ENCODE measurements at regions not wholly inside any gene's neighbourhood (a gene's known extent, or its start where the extent isn't known, plus 50 kb on each side); places are given as distances from the start of the nearest gene placed in this dataset.

DNA sequence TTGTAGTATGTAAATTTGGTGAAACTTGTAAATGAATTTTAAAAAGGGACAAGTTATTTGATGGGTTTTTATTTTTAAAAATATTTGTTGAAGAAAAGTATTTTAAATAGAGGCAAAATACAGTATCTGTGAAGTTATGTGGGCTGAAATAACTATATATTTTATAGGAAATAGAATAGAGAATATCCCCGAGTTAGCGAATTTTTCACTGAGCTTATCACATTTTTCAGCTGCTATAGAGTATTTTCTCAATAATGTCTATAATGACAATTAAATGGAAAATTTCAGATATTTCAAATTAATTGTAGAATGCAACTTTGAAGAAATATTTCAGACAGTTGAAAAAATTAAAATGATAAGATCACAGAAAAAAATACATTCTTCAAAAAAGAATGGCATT is 166.4 kb upstream of the TP63 start:
- H3K27ac ChIP-seq: no peak overlapping the region
- no peak for TF ChIP-seq ZFX (IDR thresholded peaks at IDR 0.05)
- TF ChIP-seq, protein P1, sequence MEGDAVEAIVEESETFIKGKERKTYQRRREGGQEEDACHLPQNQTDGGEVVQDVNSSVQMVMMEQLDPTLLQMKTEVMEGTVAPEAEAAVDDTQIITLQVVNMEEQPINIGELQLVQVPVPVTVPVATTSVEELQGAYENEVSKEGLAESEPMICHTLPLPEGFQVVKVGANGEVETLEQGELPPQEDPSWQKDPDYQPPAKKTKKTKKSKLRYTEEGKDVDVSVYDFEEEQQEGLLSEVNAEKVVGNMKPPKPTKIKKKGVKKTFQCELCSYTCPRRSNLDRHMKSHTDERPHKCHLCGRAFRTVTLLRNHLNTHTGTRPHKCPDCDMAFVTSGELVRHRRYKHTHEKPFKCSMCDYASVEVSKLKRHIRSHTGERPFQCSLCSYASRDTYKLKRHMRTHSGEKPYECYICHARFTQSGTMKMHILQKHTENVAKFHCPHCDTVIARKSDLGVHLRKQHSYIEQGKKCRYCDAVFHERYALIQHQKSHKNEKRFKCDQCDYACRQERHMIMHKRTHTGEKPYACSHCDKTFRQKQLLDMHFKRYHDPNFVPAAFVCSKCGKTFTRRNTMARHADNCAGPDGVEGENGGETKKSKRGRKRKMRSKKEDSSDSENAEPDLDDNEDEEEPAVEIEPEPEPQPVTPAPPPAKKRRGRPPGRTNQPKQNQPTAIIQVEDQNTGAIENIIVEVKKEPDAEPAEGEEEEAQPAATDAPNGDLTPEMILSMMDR (conservative IDR thresholded peaks at IDR 0.05): no peak

DNA sequence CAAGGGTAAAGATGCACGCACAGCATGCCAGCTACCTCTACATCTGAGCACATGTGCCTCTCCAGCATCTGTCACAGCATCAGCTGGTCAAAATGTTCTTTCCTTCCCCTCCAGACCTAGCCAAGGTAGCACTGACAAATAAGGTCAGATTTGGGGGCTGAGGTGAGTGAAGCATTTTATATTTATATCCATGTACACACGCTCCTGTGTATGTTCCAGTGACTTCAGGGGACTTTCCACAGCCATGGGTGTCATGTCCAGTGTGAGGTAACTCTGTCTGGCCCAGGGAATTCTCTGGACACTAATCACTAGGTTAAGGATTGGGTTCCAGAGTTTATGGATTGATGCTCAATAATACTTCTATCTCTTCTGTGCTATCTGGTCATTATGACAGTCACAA is 165.2 kb upstream of the TP63 start:
- no peak overlapping the region for H3K27ac ChIP-seq
- TF ChIP-seq, protein P1 (conservative IDR thresholded peaks at IDR 0.05): no peak; the same call in 1 of the 2 replicates
- no peak for TF ChIP-seq ZFX (IDR thresholded peaks at IDR 0.05)

DNA sequence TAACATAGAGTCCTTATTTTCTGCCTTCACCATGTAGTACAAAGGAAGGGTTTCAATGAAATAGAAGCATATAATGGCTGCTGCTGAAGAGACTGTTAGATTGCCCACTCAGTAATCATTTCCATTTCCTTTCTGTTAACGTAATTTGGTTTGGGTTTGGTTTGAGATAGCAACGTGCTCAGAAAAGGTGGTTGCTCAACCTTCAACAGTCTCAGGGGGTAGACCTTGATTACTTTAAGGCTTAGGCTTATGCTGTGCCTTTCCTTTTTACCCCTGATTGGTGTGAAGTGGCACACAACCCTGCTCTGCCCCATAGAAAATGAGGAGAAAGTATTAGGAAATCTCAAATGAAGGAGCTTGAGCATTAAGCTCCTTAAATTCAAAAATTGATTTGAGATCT is 163.7 kb upstream of the TP63 start:
- TF ChIP-seq, protein P1 (conservative IDR thresholded peaks at IDR 0.05): no peak
- TF ChIP-seq ZFX (IDR thresholded peaks at IDR 0.05): no peak

DNA sequence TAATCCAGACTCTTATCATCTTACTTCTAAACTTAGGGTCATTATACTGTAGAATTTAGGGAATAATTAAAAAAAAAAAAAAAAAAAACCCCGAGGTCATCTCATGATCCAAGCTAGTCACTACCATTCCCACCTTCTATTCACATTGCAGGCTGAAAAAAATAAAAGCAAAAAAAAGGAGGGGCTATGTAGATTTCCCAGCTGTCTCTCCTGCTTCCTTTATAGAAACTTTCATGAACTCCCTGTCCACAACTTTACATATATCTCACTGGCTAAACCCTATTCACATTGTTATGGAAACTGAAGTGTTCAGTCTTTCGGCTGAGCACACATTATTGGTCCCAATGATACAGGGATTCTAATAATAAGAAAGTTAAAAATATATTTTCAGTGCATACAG is 156.2 kb upstream of the TP63 start:
- no peak overlapping the region for H3K27ac ChIP-seq
- TF ChIP-seq, protein P1 (conservative IDR thresholded peaks at IDR 0.05): no peak
- no peak for TF ChIP-seq ZFX (IDR thresholded peaks at IDR 0.05)

More for the DNA sequence above, 163.7 kb upstream of the TP63 start:
- no peak overlapping the region for H3K27ac ChIP-seq

DNA sequence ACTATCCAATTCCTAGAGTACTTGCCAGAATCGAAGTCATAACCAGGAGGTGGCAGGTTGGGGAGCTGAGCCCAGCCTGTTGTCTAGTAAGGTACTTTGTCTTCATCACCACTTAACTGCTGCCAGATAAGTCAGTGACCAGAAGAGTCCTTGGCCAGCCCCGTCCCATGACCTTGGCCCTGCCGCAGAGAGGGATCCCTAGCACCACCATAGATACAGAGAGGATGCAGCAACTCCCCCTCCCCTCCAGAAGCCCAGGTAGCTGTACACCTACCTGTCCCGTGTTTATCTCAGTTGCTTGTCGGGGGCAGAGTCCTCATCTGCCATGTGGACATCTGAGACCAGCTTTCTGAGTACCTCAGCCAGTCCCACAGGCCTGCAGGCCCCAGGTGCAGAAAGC is 153.6 kb upstream of the TP63 start:
- no peak overlapping the region for H3K27ac ChIP-seq
- TF ChIP-seq, protein P1 (conservative IDR thresholded peaks at IDR 0.05): no peak
- no peak for TF ChIP-seq ZFX (IDR thresholded peaks at IDR 0.05)

DNA sequence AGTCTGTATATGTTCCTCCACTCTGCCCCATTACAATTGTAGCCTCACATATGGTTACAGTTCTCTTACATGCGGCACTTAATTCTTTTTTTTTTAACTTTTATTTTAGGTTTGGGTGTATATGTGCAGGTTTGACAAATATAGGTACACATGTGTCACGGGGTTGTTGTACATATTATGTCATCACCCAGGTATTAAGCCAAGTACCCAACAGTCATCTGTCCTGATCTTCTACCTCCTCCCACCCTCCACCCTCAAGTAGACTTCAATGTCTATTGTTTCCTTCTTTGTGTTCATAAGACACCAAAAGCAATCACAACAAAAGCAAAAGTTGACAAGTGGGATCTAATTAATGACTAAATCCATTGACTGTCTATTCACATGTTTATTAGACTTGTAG is 144.6 kb upstream of the TP63 start:
- H3K27ac ChIP-seq: no peak overlapping the region
- TF ChIP-seq, protein P1 (conservative IDR thresholded peaks at IDR 0.05): no peak
- TF ChIP-seq ZFX (IDR thresholded peaks at IDR 0.05): no peak

DNA sequence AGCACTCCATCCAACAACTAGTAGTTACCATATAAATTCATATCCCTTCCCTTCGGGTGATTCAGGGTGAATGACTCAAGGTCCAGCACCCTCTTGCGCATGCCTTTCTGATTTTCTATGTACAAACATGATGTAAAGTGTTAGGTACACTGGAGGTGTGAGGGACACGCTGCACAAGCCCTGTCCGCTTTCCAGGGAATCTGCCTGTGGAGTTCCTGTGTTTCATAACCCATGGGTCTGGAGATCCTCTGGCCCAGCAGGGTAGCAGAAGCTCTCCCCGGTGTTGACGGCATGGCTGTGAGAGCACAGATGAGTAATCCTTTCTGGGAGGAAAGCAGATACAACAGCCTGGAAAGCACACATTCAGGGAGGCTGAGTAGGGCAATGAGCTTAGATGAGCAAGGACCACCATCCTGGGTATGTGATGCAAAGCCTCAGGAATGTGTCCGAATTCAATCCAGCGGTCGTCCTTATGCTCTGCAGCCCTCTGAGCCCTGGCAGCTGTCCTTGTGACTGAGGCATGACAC is 142.9 kb upstream of the TP63 start:
- no peak for TF ChIP-seq ZFX (IDR thresholded peaks at IDR 0.05)
- TF ChIP-seq, protein P1 (conservative IDR thresholded peaks at IDR 0.05): no peak
- no peak overlapping the region for H3K27ac ChIP-seq

Data from C4-2B (cell line).